H7 (cell line): ENCODE measurements at regions not wholly inside any gene's neighbourhood (a gene's known extent, or its start where the extent isn't known, plus 50 kb on each side); places are given as distances from the start of the nearest gene placed in this dataset.

Source experiments
- DNase-seq: peaks from one replicate; pipeline ENCODE4 v3.0.0; 2012
- H3K27me3 ChIP-seq: 2 replicates; pipeline ENCODE4 v1.6.0; 2011; ENCODE audit warnings: mild to moderate bottlenecking, low read length; ENCODE audit not compliant: control insufficient read depth, insufficient read depth
- H3K36me3 ChIP-seq: replicated peaks from 2 replicates; pipeline ENCODE4 v1.5.1; 2011; ENCODE audit warnings: low read length; ENCODE audit not compliant: control insufficient read depth, insufficient read depth
- H3K4me3 ChIP-seq: 2 replicates; pipeline ENCODE4 v1.5.1; 2011; ENCODE audit warnings: low read depth, mild to moderate bottlenecking, control low read depth, low read length, moderate library complexity; ENCODE audit not compliant: insufficient read depth

DNA sequence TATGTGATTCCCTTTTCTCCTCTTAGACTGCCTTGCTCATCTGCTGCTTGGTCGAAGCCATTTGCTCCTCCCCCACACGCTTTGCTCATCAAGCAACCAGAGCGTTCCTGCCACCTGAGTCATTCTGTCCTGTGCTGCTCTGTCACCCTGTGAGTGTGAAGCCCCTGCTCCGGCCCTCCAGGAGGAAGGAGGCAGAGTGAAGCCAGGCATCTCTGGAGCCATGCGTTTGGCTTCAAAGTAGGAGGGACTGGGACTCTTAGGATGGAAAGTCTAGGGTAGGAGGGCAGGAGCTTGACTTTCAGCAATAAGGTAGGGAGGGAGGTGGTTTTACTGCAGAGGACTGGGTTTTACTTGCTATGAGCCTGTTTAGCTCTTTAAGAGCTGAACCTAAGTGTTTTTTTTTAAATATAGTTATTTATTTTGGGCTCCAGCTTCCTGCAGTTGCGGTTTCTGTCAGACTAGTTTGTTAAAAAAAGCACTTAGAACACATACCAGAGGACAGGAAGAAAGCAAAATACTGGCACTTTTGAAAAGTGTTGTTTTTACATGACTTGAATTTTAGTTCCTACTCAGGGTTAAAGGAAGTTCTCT is 63.6 kb downstream of the SPINK2 start:
- H3K4me3 ChIP-seq: no peak overlapping the region
- H3K27me3 ChIP-seq: no peaks in the 10 kb centered on the region
- H3K36me3 ChIP-seq: no peaks in the 10 kb centered on the region
- DNase-seq: peak; percentile 48

DNA sequence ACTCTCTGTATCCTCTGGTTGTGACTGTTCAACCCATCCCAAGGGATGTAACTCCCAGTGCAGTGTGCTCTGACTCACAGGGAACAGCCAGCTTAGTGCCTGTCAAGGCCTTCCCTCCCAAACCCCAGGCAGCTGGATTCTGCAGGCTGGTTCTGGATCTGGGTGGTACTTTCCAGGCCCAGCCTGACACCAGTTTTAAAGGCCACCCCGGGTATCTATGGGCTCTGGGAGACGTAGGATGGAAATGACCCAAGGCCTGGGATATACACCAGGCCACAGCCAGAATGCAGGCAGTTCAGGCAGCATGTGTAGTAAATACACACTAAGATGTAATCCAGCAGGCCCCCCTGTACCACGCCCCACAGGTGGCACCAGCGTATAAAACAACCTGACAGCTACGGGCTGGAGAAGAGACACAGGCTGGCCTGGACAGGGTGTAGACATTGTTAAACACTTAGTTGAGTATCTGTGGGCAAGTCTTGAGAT is 64.2 kb downstream of the SPINK2 start:
- DNase-seq: no peak

DNA sequence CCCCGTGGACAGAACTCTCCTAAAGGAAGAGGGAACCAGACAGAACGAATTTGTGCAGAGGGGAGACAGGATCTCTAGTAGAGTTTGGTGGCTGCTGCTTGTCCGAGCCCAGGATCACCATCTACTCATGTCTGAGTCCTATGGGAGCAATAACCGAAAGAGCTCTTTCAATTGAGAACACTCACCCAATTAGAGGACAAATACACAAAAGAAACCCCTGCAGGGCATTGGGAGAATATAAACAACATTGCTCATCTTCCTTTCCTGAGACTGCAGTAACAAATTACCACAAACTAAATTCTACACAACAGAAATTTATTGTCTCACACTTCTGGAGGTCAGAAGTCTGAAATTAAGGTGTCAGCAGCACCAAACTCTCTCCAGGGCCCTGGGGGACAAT is 65.6 kb downstream of the SPINK2 start:
- Histone ChIP-seq H3K36me3 (no peaks in the 10 kb centered on the region), H3K4me3 (no peak overlapping the region), H3K27me3 (no peaks in the 10 kb centered on the region)
- no peak for DNase-seq

More for the DNA sequence above, 64.2 kb downstream of the SPINK2 start:
- Histone ChIP-seq H3K4me3 (no peak overlapping the region), H3K36me3 (no peaks in the 10 kb centered on the region), H3K27me3 (no peaks in the 10 kb centered on the region)

DNA sequence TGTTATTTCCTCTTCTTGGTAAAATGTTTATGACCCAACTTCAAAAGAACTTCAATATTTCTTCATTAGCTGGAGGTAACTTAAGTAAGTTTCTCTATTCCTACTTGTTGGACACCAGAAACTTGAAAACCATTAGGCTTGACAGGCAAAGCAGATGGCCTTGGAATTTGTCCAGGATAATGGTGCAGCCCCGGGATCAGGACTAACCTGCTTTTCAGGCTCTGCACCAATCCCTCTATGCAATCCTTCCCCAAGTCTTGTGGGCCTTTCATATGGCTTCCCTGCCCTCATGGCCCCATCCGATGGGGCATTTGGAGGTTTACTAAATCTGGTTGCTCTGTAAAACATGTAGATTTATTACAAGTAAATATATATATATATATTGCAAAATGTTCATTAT is 68.5 kb downstream of the SPINK2 start:
- no peak overlapping the region for H3K4me3 ChIP-seq
- no peaks in the 10 kb centered on the region for H3K27me3 ChIP-seq
- no peaks in the 10 kb centered on the region for H3K36me3 ChIP-seq
- DNase-seq: no peak

DNA sequence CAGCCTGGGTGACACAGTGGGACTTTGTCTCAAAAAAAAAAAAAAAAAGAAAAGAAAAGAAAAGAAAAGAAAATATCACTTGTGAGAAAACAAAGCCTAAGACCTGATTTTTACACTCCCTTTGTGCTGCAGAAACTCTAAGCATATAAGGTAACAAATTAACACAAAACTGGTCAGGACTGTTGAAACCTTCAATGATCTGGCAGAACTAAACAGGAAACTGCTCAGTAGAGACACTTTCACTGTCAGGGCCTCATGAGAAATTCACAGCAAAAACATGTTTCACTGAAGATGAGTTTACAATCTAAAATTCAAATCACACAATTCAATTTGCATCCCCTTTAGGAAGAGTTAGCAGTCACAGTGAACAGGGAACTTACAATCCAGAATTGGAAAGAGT is 69.1 kb upstream of the HOPX start:
- no peak for DNase-seq
- Histone ChIP-seq H3K4me3 (no peak overlapping the region), H3K36me3 (no peaks in the 10 kb centered on the region), H3K27me3 (no peaks in the 10 kb centered on the region)

DNA sequence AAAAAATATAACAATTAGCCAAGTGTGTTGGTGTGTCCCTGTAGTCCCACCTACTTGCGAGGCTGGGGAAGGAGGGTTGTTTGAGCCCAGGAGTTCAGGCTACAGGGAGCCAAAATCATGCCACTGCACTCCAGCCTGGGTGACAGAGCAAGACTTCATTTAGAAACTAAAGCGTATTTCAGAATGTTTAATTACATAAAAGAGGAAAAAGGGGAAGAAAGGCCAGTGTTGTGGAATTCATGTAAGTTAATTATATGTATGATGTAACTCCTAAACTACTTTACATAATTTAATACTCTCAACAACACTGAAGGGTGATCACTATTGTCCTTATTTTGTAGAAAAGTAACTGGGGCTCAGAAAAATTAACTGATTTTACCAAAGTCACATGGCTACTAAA is 67.2 kb upstream of the HOPX start:
- H3K36me3 ChIP-seq: no peaks in the 10 kb centered on the region
- no peak for DNase-seq
- no peaks in the 10 kb centered on the region for H3K27me3 ChIP-seq
- no peak overlapping the region for H3K4me3 ChIP-seq

DNA sequence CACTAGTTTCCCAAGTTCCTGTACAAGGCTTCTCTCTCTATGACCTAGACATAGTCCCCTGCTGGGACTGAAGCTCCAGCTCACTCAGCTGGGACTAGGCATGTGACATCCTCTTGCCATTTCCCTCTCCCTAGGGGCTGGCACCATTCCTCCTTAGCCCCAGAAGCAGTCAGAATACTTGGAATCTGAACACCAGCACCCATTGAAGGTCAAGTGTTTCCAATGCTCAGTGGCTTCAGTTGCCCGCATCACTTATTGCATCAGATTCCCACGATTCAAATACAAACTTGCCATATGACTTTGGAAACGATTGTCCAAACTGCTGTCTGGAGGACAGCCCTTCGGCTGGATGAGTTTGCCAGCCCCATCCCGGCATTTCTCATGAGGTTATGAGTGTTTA is 65.5 kb upstream of the HOPX start:
- no peak overlapping the region for H3K4me3 ChIP-seq
- H3K36me3 ChIP-seq: no peaks in the 10 kb centered on the region
- H3K27me3 ChIP-seq: no peaks in the 10 kb centered on the region
- no peak for DNase-seq

DNA sequence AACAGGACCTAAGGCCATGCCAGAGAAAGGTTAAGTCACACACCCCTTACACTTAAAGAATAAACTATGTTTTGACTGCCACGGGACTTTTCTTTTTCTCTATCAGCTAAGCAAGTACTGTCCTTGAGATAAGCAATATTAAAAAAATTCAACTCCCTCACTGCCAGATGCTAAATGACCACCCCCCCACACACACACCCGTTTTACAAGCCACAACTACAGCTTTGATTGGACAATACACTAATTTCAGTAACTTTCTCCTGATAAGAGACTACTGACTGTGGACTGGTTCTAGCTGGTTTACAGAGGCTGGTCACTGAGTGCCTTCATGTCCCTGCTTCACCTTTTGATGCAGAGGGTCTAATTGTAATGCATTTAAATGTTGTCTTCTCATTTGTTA is 63.9 kb upstream of the HOPX start:
- Histone ChIP-seq H3K36me3 (no peaks in the 10 kb centered on the region), H3K4me3 (no peak overlapping the region), H3K27me3 (no peaks in the 10 kb centered on the region)
- DNase-seq: no peak

DNA sequence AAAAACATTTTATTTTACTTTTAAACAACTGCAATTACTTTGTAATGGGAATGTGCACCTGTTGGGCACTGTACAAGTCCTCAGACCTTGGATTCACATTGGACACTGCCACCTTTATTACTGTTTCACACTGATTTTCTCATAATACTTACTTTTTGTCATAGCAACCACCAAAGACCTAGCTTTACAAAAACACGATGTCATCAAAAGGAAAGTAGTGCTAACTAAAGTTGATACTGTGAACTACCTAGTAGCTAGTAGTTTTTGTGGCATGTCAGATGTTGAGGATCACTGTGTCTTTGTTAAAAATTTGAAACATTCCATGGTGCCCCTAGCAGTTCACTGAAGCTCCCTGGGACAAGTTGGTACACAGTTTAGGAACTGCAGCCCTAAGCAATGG is 62.9 kb upstream of the HOPX start:
- DNase-seq: no peak
- H3K4me3 ChIP-seq: no peak overlapping the region
- no peaks in the 10 kb centered on the region for H3K36me3 ChIP-seq
- H3K27me3 ChIP-seq: no peaks in the 10 kb centered on the region

DNA sequence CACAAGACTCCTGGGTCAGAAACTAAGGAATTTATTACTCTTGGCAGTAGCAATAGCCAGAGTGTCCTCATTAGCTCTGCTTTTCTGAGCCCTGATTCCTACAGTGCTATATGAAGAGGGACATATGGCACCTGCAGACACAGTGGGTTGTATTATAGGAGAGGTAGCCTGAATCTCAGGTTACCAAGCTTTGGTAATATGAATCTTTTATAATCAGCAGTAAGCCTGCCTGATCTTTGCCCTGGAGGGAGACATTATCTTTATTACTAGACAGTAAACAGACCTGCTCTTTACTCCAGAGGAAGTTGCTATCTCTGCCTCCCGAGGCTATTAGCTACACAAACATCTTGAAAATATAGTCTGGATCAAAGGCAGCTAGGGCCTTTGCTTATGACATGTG is 62.5 kb upstream of the HOPX start:
- no peak for DNase-seq
- no peaks in the 10 kb centered on the region for H3K27me3 ChIP-seq
- no peak overlapping the region for H3K4me3 ChIP-seq
- H3K36me3 ChIP-seq: no peaks in the 10 kb centered on the region

DNA sequence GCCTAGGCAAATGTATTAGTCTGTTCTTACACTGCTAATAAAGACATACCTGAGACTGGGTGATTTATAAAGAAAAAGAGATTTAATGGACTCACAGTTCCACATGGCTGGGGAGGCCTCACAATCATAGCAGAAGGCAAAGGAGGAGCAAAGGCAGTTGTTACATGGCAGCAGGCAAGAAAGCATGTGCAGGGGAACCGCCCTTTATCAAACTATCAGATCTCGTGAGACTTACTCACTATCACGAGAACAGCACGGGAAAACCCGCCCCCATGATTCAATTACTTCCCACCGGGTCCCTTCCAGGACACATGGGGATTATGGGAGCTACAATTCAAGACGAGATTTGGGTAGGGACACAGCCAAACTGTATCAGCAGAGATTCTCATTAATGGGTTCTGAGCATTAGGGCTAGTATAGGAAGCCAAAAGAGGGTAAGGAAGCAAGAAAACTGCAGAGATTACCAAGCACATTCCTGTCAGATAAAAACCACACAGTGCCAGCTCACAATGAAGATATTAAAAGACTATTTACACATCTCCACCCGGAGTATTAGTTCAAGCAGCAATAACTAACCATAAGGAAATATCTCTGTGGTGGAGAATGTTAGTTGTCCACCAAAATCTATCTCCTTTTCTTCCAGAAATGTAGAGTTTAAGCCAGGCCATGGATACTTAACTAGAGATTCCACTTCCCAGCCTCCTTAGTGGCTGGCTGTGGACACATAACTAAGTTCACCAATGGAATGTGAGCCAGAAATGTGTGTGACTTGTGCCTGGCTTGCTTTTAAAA is 61.2 kb upstream of the HOPX start:
- H3K4me3 ChIP-seq: no peak overlapping the region
- no peaks in the 10 kb centered on the region for H3K27me3 ChIP-seq
- no peaks in the 10 kb centered on the region for H3K36me3 ChIP-seq
- no peak for DNase-seq

DNA sequence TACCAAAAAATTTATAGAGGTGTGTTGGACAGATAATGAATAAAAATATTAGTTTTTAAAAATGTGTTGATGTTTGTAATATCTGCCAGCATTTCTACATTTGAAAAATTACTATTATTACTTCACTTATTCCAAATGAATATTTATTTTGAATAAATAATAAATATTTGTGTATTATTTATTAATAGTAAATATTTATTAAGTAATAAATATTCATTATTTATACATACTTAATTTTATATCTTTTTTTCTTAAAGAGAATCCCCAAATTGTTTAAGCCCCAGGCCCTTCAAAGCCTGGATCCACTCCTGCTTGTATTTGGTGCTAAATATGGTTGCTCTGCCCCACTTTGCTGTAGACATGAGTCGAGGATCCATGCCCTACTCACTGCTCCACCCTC is 60.5 kb upstream of the HOPX start:
- no peaks in the 10 kb centered on the region for H3K27me3 ChIP-seq
- no peaks in the 10 kb centered on the region for H3K36me3 ChIP-seq
- no peak overlapping the region for H3K4me3 ChIP-seq
- DNase-seq: no peak

DNA sequence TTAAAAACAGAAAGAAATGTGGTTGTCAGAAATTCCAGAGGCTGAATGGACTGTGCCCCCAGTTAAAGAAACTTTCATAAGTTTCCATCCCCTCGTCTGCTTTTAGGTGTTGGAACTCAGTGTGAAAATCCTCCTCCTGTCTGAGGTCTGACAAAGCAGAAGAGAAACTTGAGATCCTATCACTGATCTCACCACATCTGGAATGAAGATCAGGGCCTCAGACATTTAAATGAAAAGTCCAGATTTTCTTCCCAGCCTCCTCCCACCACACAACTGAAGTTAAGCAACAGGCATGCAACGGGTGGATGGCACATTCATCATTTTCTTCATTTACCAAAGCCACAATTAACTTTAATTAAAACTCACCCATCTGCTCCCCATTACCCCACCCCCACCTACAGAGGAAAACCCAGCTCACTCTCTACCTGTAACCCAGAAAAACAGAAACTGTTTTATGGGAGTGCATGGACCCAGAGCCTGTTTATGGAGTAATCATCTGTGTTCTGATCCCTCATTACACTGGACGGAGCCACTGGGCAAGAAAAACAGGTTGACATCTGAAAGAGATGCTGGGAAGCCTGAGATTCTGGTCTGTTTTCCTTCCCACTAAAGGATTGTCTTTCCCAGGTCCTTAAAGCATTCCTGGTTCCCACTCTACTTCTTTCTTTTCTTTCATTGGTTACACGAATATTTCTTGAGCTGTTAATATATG is 58.1 kb upstream of the HOPX start:
- Histone ChIP-seq H3K4me3 (no peak overlapping the region), H3K36me3 (no peaks in the 10 kb centered on the region), H3K27me3 (no peaks in the 10 kb centered on the region)
- no peak for DNase-seq

DNA sequence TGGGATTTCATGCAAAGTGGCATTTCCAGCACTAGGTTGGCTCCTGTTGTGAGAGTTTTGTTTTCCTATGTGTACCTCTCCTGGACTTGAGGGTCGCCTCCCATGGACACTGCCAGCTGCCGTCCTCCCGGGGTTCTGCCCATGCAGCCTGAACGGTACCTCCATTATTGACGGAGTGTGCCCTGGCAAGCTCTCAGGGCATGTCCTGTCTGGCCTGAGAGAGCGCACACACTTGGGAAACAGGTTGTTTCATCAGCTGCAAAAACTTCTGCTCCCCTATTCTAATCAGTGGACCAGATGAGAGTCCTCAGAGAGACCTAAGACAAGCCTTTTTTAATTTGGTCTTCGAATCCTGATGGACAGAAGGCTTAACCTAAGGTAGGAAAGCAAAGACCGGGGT is 56.6 kb upstream of the HOPX start:
- Histone ChIP-seq H3K36me3 (no peaks in the 10 kb centered on the region), H3K4me3 (no peak overlapping the region), H3K27me3 (no peaks in the 10 kb centered on the region)
- no peak for DNase-seq

DNA sequence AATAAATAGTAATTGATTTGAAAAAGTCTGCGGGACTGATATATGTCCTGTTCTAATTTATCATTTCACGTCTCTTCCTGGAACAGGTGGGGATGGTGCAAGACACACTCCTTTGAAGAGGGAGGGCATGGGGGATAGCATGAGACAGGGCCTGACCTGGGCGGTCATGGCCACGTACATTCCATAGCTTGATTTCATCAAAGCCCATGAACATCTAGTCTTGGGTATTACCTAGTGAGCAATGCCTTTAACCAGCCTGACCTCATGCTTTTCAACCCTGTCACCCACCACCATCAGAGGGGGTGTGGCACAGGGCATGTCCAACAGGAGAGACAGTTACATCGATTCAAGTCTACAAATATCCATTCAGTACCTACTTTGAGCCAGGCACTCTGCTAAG is 52.3 kb upstream of the HOPX start:
- H3K4me3 ChIP-seq: no peak overlapping the region
- no peak for DNase-seq
- H3K36me3 ChIP-seq: no peaks in the 10 kb centered on the region
- no peaks in the 10 kb centered on the region for H3K27me3 ChIP-seq
